Naive thymus-derived CD4-positive, alpha-beta T cell (primary cell): ENCODE measurements at regions not wholly inside any gene's neighbourhood (a gene's known extent, or its start where the extent isn't known, plus 50 kb on each side); places are given as distances from the start of the nearest gene placed in this dataset.

Experiments
- ATAC-seq: fragments of 150-1000 bp; cut with Tn5 transposase; 2 replicates; pipeline ENCODE4 v1.10.0; 2021; ENCODE audit warnings: mild to moderate bottlenecking, moderate library complexity
- CTCF ChIA-PET: fragments of 350-600 bp; sonication (Branson Sonifier 250); formaldehyde crosslinking; loops from one replicate; lab custom pipeline; 2021; ENCODE audit warnings: antibody characterized with exemption; lab: Charles Lee
- POLR2A ChIA-PET: fragments of 350-600 bp; sonication (Branson Sonifier 250); formaldehyde crosslinking; loops from one replicate; lab custom pipeline; 2021; ENCODE audit warnings: antibody characterized with exemption, inconsistent platforms; lab: Charles Lee
- DNase-seq, 9 donors: peaks; one replicate each; pipeline versions ENCODE4 v3.0.0 to v3.0.0-alpha.2; 2020 to 2022; ENCODE audit warnings: mixed read lengths in 1 of 9
- H3K27ac ChIP-seq: one replicate; pipeline ENCODE4 v1.7.0; 2013; ENCODE audit warnings: mild to moderate bottlenecking, low read depth, low read length, moderate library complexity
- H3K27me3 ChIP-seq, 2 donors: one replicate each; pipeline ENCODE4 v1.7.0; 2013; ENCODE audit warnings: low read length in 2 of 2, mild to moderate bottlenecking in 2 of 2, moderate library complexity in 2 of 2; ENCODE audit not compliant: control insufficient read depth in 2 of 2, insufficient read depth in 2 of 2
- H3K36me3 ChIP-seq, 3 experiments: 1 replicate in 2 of 3; 2 replicates in 1 of 3; pipeline ENCODE4 v1.7.0; 2013; ENCODE audit warnings: low read length in 3 of 3, mild to moderate bottlenecking in 3 of 3, moderate library complexity in 1 of 3; ENCODE audit not compliant: insufficient read depth in 3 of 3, control insufficient read depth in 2 of 3
- H3K4me1 ChIP-seq, 2 donors: one replicate each; pipeline ENCODE4 v1.7.0; 2013; ENCODE audit warnings: low read length in 2 of 2, mild to moderate bottlenecking in 2 of 2, moderate library complexity in 1 of 2; ENCODE audit not compliant: control insufficient read depth in 2 of 2, insufficient read depth in 2 of 2
- H3K4me3 ChIP-seq: 2 replicates; pipeline ENCODE4 v1.7.0; 2013; ENCODE audit warnings: mild to moderate bottlenecking, low read length
- H3K9me3 ChIP-seq, 3 experiments: 1 replicate in 2 of 3; 2 replicates in 1 of 3; pipeline ENCODE4 v1.7.0; 2013; ENCODE audit warnings: low read length in 3 of 3; ENCODE audit not compliant: control insufficient read depth in 2 of 3
- H3K27ac Mint-ChIP-seq, 9 donors: one replicate each; pipeline ENCODE4 v1.8.0; 2020 to 2022; ENCODE audit warnings: mixed read lengths in 9 of 9, mild to moderate bottlenecking in 8 of 9, moderate library complexity in 5 of 9, inconsistent platforms in 2 of 9
- H3K27me3 Mint-ChIP-seq, 5 donors: one replicate each; pipeline ENCODE4 v1.8.0; 2021 to 2022; ENCODE audit warnings: mixed read lengths in 5 of 5, mild to moderate bottlenecking in 1 of 5
- H3K36me3 Mint-ChIP-seq, 5 donors: one replicate each; pipeline ENCODE4 v1.8.0; 2020 to 2022; ENCODE audit warnings: mixed read lengths in 5 of 5, mild to moderate bottlenecking in 3 of 5, inconsistent platforms in 1 of 5
- H3K4me1 Mint-ChIP-seq, 7 donors: one replicate each; pipeline ENCODE4 v1.8.0; 2020 to 2022; ENCODE audit warnings: mixed read lengths in 7 of 7, mild to moderate bottlenecking in 3 of 7, inconsistent platforms in 1 of 7
- H3K4me3 Mint-ChIP-seq, 10 donors: one replicate each; pipeline ENCODE4 v1.8.0; 2020 to 2022; ENCODE audit warnings: mild to moderate bottlenecking in 10 of 10, mixed read lengths in 10 of 10, moderate library complexity in 6 of 10, inconsistent platforms in 2 of 10
- H3K9me3 Mint-ChIP-seq, 11 donors: one replicate each; pipeline ENCODE4 v1.8.0; 2020 to 2022; ENCODE audit warnings: mixed read lengths in 11 of 11, mild to moderate bottlenecking in 4 of 11, inconsistent platforms in 1 of 11, moderate library complexity in 1 of 11
- intact Hi-C, 2 donors: fragments of 100-400 bp; cut with micrococcal nuclease; formaldehyde crosslinking; loops; one replicate each; pipeline ENCODE4 v1.15.1; 2023

- H3K27me3 Mint-ChIP-seq = no peaks in the 10 kb centered on the region
These were observed 904.1 kb upstream of the EPHA5 start for GRCh38 chr4:66574145-66574978.

GRCh38 chr4:66572949-66573348 lies 902.7 kb upstream of the EPHA5 start:
- Mint-ChIP-seq H3K27ac (no peak overlapping the region), H3K4me3 (no peak overlapping the region), H3K4me1 (no peaks in the 10 kb centered on the region), H3K9me3 (peaks cover 0 to 24% (median 0%) of the 10 kb centered on the region in 11 donors), H3K27me3 (no peaks in the 10 kb centered on the region), H3K36me3 (no peaks in the 10 kb centered on the region)
- Histone ChIP-seq H3K27me3 (no peaks in the 10 kb centered on the region), H3K36me3 (no peaks in the 10 kb centered on the region), H3K9me3 (no peaks in the 10 kb centered on the region), H3K27ac (no peak overlapping the region), H3K4me1 (no peaks in the 10 kb centered on the region), H3K4me3 (no peak overlapping the region)
- no peak for ATAC-seq
- POLR2A ChIA-PET = no interaction called here
- CTCF ChIA-PET = no interaction called here
- no peak for DNase-seq
- intact Hi-C loops = no loop called here

More at GRCh38 chr4:66574145-66574978, 904.1 kb upstream of the EPHA5 start:
- H3K27me3 ChIP-seq = no peaks in the 10 kb centered on the region
- no peak overlapping the region for H3K4me3 ChIP-seq
- H3K4me1 Mint-ChIP-seq = no peaks in the 10 kb centered on the region
- no peak overlapping the region for H3K4me3 Mint-ChIP-seq
- peaks cover 0 to 24% (median 0%) of the 10 kb centered on the region in 11 donors for H3K9me3 Mint-ChIP-seq
- H3K27ac ChIP-seq = no peak overlapping the region
- intact Hi-C loops = no loop called here
- ChIA-PET CTCF (no interaction called here), POLR2A (no interaction called here)
- H3K36me3 Mint-ChIP-seq = no peaks in the 10 kb centered on the region
- DNase-seq (no peak), ATAC-seq (no peak)
- H3K36me3 ChIP-seq = no peaks in the 10 kb centered on the region
- H3K9me3 ChIP-seq = no peaks in the 10 kb centered on the region
- no peaks in the 10 kb centered on the region for H3K4me1 ChIP-seq
- no peak overlapping the region for H3K27ac Mint-ChIP-seq

- H3K9me3 ChIP-seq = no peaks in the 10 kb centered on the region
- ChIA-PET CTCF (no interaction called here), POLR2A (no interaction called here)
- H3K4me3 ChIP-seq = no peak overlapping the region
- no peak overlapping the region for H3K27ac ChIP-seq
- no peaks in the 10 kb centered on the region for H3K36me3 ChIP-seq
- DNase-seq (no peak), ATAC-seq (no peak)
- Mint-ChIP-seq H3K36me3 (no peaks in the 10 kb centered on the region), H3K4me1 (no peaks in the 10 kb centered on the region), H3K9me3 (peaks cover 0 to 29% (median 0%) of the 10 kb centered on the region in 11 donors), H3K4me3 (no peak overlapping the region), H3K27ac (no peak overlapping the region), H3K27me3 (no peaks in the 10 kb centered on the region)
- no peaks in the 10 kb centered on the region for H3K4me1 ChIP-seq
- intact Hi-C loops = no loop called here
- no peaks in the 10 kb centered on the region for H3K27me3 ChIP-seq
These were observed 900.9 kb upstream of the EPHA5 start for GRCh38 chr4:66571145-66571695.

GRCh38 chr4:66569228-66569627 lies 898.9 kb upstream of the EPHA5 start:
- Histone ChIP-seq H3K4me1 (no peaks in the 10 kb centered on the region), H3K4me3 (no peak overlapping the region), H3K36me3 (no peaks in the 10 kb centered on the region), H3K27ac (no peak overlapping the region), H3K27me3 (no peaks in the 10 kb centered on the region), H3K9me3 (no peaks in the 10 kb centered on the region)
- intact Hi-C loops = no loop called here
- ATAC-seq (no peak), DNase-seq (no peak)
- H3K27ac Mint-ChIP-seq = no peak overlapping the region
- H3K9me3 Mint-ChIP-seq = peaks cover 0 to 26% (median 0%) of the 10 kb centered on the region in 11 donors
- CTCF ChIA-PET = no interaction called here
- H3K4me3 Mint-ChIP-seq = no peak overlapping the region
- H3K36me3 Mint-ChIP-seq = no peaks in the 10 kb centered on the region
- no peaks in the 10 kb centered on the region for H3K27me3 Mint-ChIP-seq
- no peaks in the 10 kb centered on the region for H3K4me1 Mint-ChIP-seq
- POLR2A ChIA-PET = no interaction called here

- Mint-ChIP-seq H3K9me3 (peaks cover 0 to 26% (median 0%) of the 10 kb centered on the region in 11 donors), H3K27me3 (no peaks in the 10 kb centered on the region), H3K4me1 (no peaks in the 10 kb centered on the region), H3K27ac (no peak overlapping the region), H3K36me3 (no peaks in the 10 kb centered on the region), H3K4me3 (no peak overlapping the region)
- Histone ChIP-seq H3K27me3 (no peaks in the 10 kb centered on the region), H3K36me3 (no peaks in the 10 kb centered on the region), H3K4me1 (no peaks in the 10 kb centered on the region), H3K27ac (no peak overlapping the region), H3K9me3 (no peaks in the 10 kb centered on the region), H3K4me3 (no peak overlapping the region)
- ChIA-PET POLR2A (no interaction called here), CTCF (no interaction called here)
- ATAC-seq (no peak), DNase-seq (no peak)
- intact Hi-C loops = no loop called here
These were observed 898.1 kb upstream of the EPHA5 start for GRCh38 chr4:66568431-66568830.

- no peak overlapping the region for H3K4me3 ChIP-seq
- Mint-ChIP-seq H3K9me3 (peaks cover 0 to 26% (median 0%) of the 10 kb centered on the region in 11 donors), H3K27ac (no peak overlapping the region), H3K36me3 (no peaks in the 10 kb centered on the region), H3K4me1 (no peaks in the 10 kb centered on the region), H3K27me3 (no peaks in the 10 kb centered on the region), H3K4me3 (no peak overlapping the region)
- ATAC-seq = no peak
- no peaks in the 10 kb centered on the region for H3K36me3 ChIP-seq
- CTCF ChIA-PET = no interaction called here
- intact Hi-C loops = no loop called here
- H3K4me1 ChIP-seq = no peaks in the 10 kb centered on the region
- H3K27me3 ChIP-seq = no peaks in the 10 kb centered on the region
- DNase-seq = no peak
- H3K27ac ChIP-seq = no peak overlapping the region
- POLR2A ChIA-PET = no interaction called here
- H3K9me3 ChIP-seq = no peaks in the 10 kb centered on the region
These were observed 897.7 kb upstream of the EPHA5 start for GRCh38 chr4:66568001-66568400.

GRCh38 chr4:66567551-66567950 lies 897.3 kb upstream of the EPHA5 start:
- no peak overlapping the region for H3K4me3 ChIP-seq
- no peak overlapping the region for H3K4me3 Mint-ChIP-seq
- DNase-seq = no peak
- no peaks in the 10 kb centered on the region for H3K4me1 Mint-ChIP-seq
- H3K4me1 ChIP-seq = no peaks in the 10 kb centered on the region
- ChIA-PET CTCF (no interaction called here), POLR2A (no interaction called here)
- no peaks in the 10 kb centered on the region for H3K36me3 ChIP-seq
- H3K9me3 Mint-ChIP-seq = peaks cover 0 to 26% (median 0%) of the 10 kb centered on the region in 11 donors
- intact Hi-C loops = no loop called here
- no peaks in the 10 kb centered on the region for H3K36me3 Mint-ChIP-seq
- H3K27ac Mint-ChIP-seq = no peak overlapping the region
- no peaks in the 10 kb centered on the region for H3K27me3 ChIP-seq
- H3K27ac ChIP-seq = no peak overlapping the region
- no peaks in the 10 kb centered on the region for H3K9me3 ChIP-seq
- no peaks in the 10 kb centered on the region for H3K27me3 Mint-ChIP-seq
- no peak for ATAC-seq
